Uterus (tissue), 3 donors: ENCODE measurements at regions not wholly inside any gene's neighbourhood (a gene's known extent, or its start where the extent isn't known, plus 50 kb on each side); places are given as distances from the start of the nearest gene placed in this dataset.

Source experiments
- DNase-seq, 2 donors: peaks; one replicate each; pipeline ENCODE4 v3.0.0-alpha.2; 2019 to 2020
- H3K27ac ChIP-seq, 2 donors: fragments of 200-600 bp; sonication (generic); 1 replicate in 1 of 2; 2 replicates in 1 of 2; pipeline ENCODE4 v1.5.1; 2016 to 2018
- H3K27me3 ChIP-seq, 2 donors: fragments of 200-600 bp; sonication (generic); one replicate each; pipeline ENCODE4 v1.5.1; 2018 to 2019; ENCODE audit warnings: control low read depth in 1 of 2
- H3K36me3 ChIP-seq, 2 donors: fragments of 200-600 bp; sonication (generic); one replicate each; pipeline ENCODE4 v1.5.1; 2019; ENCODE audit warnings: control low read depth in 1 of 2
- H3K4me1 ChIP-seq, 2 donors: fragments of 200-600 bp; sonication (generic); one replicate each; pipeline ENCODE4 v1.5.1; 2018 to 2019; ENCODE audit warnings: control low read depth in 1 of 2
- H3K4me3 ChIP-seq, 2 donors: fragments of 200-600 bp; sonication (generic); 1 replicate in 1 of 2; 2 replicates in 1 of 2; pipeline ENCODE4 v1.5.1; 2018 to 2019; ENCODE audit warnings: mild to moderate bottlenecking in 1 of 2
- H3K9me3 ChIP-seq, 2 donors: fragments of 200-600 bp; sonication (generic); one replicate each; pipeline ENCODE4 v1.5.1; 2019; ENCODE audit warnings: control low read depth in 1 of 2
- POLR2A ChIP-seq, 2 donors: fragments of 450-650 bp; IDR thresholded peaks; one replicate each; pipeline ENCODE4 v1.6.1; 2016; ENCODE audit warnings: antibody characterized with exemption in 2 of 2, mild to moderate bottlenecking in 1 of 2, moderate library complexity in 1 of 2
- intact Hi-C: fragments of 100-400 bp; cut with DNase I; formaldehyde crosslinking; loops from one replicate; pipeline ENCODE4 v1.15.1; 2023; ENCODE audit warnings: low total_unique reads
- TF ChIP-seq, protein P1 (sequence below), 4 experiments: fragments of 200-600 bp in 2 of 4; fragments of 450-650 bp in 2 of 4; sonication (generic) in 2 of 4; IDR thresholded peaks; one replicate each; pipeline ENCODE4 v1.5.1; 2016 to 2019; ENCODE audit warnings: antibody characterized with exemption in 4 of 4, mild to moderate bottlenecking in 2 of 4, moderate library complexity in 1 of 4
- donor health status: DM: yes; HTN: yes; CAD: no.

- no peaks in the 10 kb centered on the region for H3K9me3 ChIP-seq
- intact Hi-C loops, result no loop called here
- H3K4me3 ChIP-seq, result no peak overlapping the region
- H3K36me3 ChIP-seq, result no peaks in the 10 kb centered on the region
- H3K27me3 ChIP-seq, result no peaks in the 10 kb centered on the region
- H3K4me1 ChIP-seq, result no peaks in the 10 kb centered on the region
- no peak for DNase-seq
- H3K27ac ChIP-seq, result no peak overlapping the region
- TF ChIP-seq, protein P1, sequence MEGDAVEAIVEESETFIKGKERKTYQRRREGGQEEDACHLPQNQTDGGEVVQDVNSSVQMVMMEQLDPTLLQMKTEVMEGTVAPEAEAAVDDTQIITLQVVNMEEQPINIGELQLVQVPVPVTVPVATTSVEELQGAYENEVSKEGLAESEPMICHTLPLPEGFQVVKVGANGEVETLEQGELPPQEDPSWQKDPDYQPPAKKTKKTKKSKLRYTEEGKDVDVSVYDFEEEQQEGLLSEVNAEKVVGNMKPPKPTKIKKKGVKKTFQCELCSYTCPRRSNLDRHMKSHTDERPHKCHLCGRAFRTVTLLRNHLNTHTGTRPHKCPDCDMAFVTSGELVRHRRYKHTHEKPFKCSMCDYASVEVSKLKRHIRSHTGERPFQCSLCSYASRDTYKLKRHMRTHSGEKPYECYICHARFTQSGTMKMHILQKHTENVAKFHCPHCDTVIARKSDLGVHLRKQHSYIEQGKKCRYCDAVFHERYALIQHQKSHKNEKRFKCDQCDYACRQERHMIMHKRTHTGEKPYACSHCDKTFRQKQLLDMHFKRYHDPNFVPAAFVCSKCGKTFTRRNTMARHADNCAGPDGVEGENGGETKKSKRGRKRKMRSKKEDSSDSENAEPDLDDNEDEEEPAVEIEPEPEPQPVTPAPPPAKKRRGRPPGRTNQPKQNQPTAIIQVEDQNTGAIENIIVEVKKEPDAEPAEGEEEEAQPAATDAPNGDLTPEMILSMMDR (IDR thresholded peaks at IDR 0.05), result no peak
- TF ChIP-seq POLR2A (IDR thresholded peaks at IDR 0.05), result no peak
Observed at GRCh38 chr1:194445244-194445643, 1258.8 kb upstream of the B3GALT2 start.

DNA sequence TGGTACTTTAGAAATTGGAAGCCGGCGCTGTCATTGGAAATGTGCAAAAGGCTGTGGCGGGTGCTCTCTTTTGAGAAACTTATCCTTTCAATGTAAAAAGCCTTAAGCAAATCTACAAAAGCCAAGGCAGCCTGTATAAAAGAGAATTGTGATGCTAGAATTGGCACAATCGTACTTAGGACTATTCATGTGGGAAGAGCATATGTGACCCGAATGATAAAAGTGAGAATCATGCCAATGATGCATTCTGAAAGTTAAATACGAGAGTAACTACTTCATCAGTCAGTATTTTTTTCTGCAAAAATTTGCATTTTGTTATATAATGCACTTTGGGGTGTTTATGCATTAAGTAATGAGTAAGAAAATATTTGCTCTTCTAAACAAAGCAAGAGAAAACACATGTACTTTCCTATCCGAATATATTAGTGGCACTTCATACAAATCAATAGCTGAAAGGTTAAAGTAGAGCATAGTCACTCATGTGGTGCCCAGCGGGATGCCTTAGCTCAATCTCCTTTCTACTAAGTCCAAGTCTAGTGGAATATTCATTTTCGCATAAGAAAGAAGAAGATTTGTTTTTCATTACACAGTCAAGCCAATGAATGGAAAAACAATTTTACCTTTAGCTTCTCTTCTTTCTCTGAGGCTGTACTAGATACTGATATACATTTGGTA, 1256.6 kb upstream of the B3GALT2 start:
- Histone ChIP-seq H3K9me3 (no peaks in the 10 kb centered on the region), H3K4me1 (no peaks in the 10 kb centered on the region), H3K4me3 (no peak overlapping the region), H3K27ac (no peak overlapping the region), H3K27me3 (no peaks in the 10 kb centered on the region), H3K36me3 (no peaks in the 10 kb centered on the region)
- TF ChIP-seq POLR2A (IDR thresholded peaks at IDR 0.05), result no peak
- TF ChIP-seq, protein P1 (IDR thresholded peaks at IDR 0.05), result no peak
- no peak for DNase-seq
- intact Hi-C loops, result no loop called here

DNA sequence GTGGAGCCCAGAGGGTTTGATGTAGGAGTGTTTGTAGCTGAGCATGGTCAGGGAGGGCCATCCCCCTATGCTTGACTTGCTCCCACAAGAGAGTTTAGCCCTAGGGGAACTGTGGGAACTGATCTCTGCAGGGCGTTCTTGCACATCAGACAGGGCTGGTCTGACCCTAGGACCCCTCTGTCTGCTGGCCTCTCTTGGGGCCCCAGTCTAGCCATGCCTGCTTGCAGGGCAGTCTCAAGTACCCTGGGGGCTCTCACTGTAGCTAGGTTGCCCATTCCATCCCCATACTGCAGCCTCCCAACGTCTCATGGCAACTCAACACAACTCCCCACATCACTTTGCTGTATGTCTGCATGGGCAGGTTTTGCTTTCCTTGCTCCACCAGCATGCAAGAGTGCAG, 1250.7 kb upstream of the B3GALT2 start:
- Histone ChIP-seq H3K4me1 (no peaks in the 10 kb centered on the region), H3K36me3 (no peaks in the 10 kb centered on the region), H3K9me3 (no peaks in the 10 kb centered on the region), H3K27me3 (no peaks in the 10 kb centered on the region), H3K27ac (no peak overlapping the region), H3K4me3 (no peak overlapping the region)
- TF ChIP-seq, protein P1 (IDR thresholded peaks at IDR 0.05), result no peak
- TF ChIP-seq POLR2A (IDR thresholded peaks at IDR 0.05), result no peak
- no peak for DNase-seq
- intact Hi-C loops, result no loop called here

- Histone ChIP-seq H3K36me3 (no peaks in the 10 kb centered on the region), H3K27ac (no peak overlapping the region), H3K27me3 (no peaks in the 10 kb centered on the region), H3K4me3 (no peak overlapping the region), H3K4me1 (no peaks in the 10 kb centered on the region), H3K9me3 (no peaks in the 10 kb centered on the region)
- intact Hi-C loops, result no loop called here
- TF ChIP-seq POLR2A (IDR thresholded peaks at IDR 0.05), result no peak
- TF ChIP-seq, protein P1 (IDR thresholded peaks at IDR 0.05), result no peak
- DNase-seq, result no peak
Observed at GRCh38 chr1:194431121-194431520, 1244.7 kb upstream of the B3GALT2 start.

DNA sequence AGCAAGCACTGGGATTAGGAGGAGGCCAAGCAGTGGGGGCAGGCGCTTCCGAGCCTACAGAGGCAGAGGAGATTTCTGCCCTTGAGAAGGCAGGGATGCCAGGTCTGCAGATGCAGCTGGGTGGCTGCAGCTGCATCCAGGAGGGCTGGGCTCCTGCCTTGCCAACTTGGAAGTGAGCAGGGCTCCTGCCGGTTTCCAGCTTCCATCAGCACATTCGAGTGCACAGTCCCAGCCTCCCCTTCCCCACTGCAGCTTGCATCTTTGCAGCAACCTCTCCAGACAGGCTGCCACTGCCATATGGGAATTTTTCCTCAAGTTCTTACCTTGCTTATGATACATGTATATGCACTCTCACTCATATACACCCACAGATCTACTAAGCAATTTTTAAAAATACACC, 1234.3 kb upstream of the B3GALT2 start:
- intact Hi-C loops, result no loop called here
- H3K36me3 ChIP-seq, result no peaks in the 10 kb centered on the region
- TF ChIP-seq, protein P1 (IDR thresholded peaks at IDR 0.05), result no peak
- no peak for TF ChIP-seq POLR2A (IDR thresholded peaks at IDR 0.05)

More for the DNA sequence above, 1234.3 kb upstream of the B3GALT2 start:
- H3K27ac ChIP-seq, result no peak overlapping the region
- no peak overlapping the region for H3K4me3 ChIP-seq
- no peak for DNase-seq
- no peaks in the 10 kb centered on the region for H3K27me3 ChIP-seq
- H3K9me3 ChIP-seq, result no peaks in the 10 kb centered on the region
- no peaks in the 10 kb centered on the region for H3K4me1 ChIP-seq
